ENCODE measurements at regions not wholly inside any gene's neighbourhood (a gene's known extent, or its start where the extent isn't known, plus 50 kb on each side); places are given as distances from the start of the nearest gene placed in this dataset.

- no peak for DNase-seq (ENCODE audit: low spot score)
- no peak for ATAC-seq
- intact Hi-C loops (cut with DNase I) = no loop called here
Observed at GRCh38 chr18:24937639-24938275, 414.2 kb downstream of the ZNF521 start.

- ATAC-seq = no peak
- no peak for DNase-seq (ENCODE audit: low spot score)
- intact Hi-C loops (cut with DNase I) = no loop called here
Observed at GRCh38 chr18:24940416-24940815, 411.6 kb downstream of the ZNF521 start.

GRCh38 chr18:24941174-24941951 is 410.6 kb downstream of the ZNF521 start:
- ATAC-seq (no peak), DNase-seq (ENCODE audit: low spot score) (no peak)
- intact Hi-C loops (cut with DNase I) = no loop called here

- intact Hi-C loops (cut with DNase I) = no loop called here
- no peak for ATAC-seq
- no peak for DNase-seq (ENCODE audit: low spot score)
Observed at GRCh38 chr18:24942144-24942543, 409.8 kb downstream of the ZNF521 start.

- DNase-seq (ENCODE audit: low spot score) = no peak
- ATAC-seq = peak; percentile 91
- intact Hi-C loops (cut with DNase I) = no loop called here
Observed at GRCh38 chr18:24947521-24948305, 404.3 kb downstream of the ZNF521 start.

GRCh38 chr18:24949908-24950307 is 402.1 kb downstream of the ZNF521 start:
- DNase-seq (ENCODE audit: low spot score) (no peak), ATAC-seq (no peak)
- intact Hi-C loops (cut with DNase I) = no loop called here

GRCh38 chr18:24954341-24954740 is 397.6 kb downstream of the ZNF521 start:
- intact Hi-C loops (cut with DNase I) = no loop called here
- DNase-seq (ENCODE audit: low spot score) (no peak), ATAC-seq (no peak)

- intact Hi-C loops (cut with DNase I) = no loop called here
- ATAC-seq (no peak), DNase-seq (ENCODE audit: low spot score) (no peak)
Observed at GRCh38 chr18:24958001-24958400, 394.0 kb downstream of the ZNF521 start.

GRCh38 chr18:24959051-24959476 is 392.9 kb downstream of the ZNF521 start:
- DNase-seq (ENCODE audit: low spot score) (no peak), ATAC-seq (peak; percentile 28)
- intact Hi-C loops (cut with DNase I) = no loop called here

- DNase-seq (ENCODE audit: low spot score) = no peak
- no peak for ATAC-seq
- intact Hi-C loops (cut with DNase I) = no loop called here
Observed at GRCh38 chr18:24964216-24964615, 387.8 kb downstream of the ZNF521 start.

- intact Hi-C loops (cut with DNase I) = no loop called here
- DNase-seq (ENCODE audit: low spot score) (no peak), ATAC-seq (no peak)
Observed at GRCh38 chr18:24968238-24968775, 383.7 kb downstream of the ZNF521 start.

GRCh38 chr18:24972577-24972976 is 379.4 kb downstream of the ZNF521 start:
- DNase-seq (ENCODE audit: low spot score) (no peak), ATAC-seq (no peak)
- intact Hi-C loops (cut with DNase I) = no loop called here

GRCh38 chr18:24974431-24974830 is 377.5 kb downstream of the ZNF521 start:
- intact Hi-C loops (cut with DNase I) = no loop called here
- DNase-seq (ENCODE audit: low spot score) = no peak
- no peak for ATAC-seq

- no peak for DNase-seq (ENCODE audit: low spot score)
- intact Hi-C loops (cut with DNase I) = no loop called here
- no peak for ATAC-seq
Observed at GRCh38 chr18:24975496-24976372, 376.2 kb downstream of the ZNF521 start.

- DNase-seq (ENCODE audit: low spot score) = no peak
Observed at GRCh38 chr18:24976502-24976901, 375.5 kb downstream of the ZNF521 start.

GRCh38 chr18:24979235-24979634 is 372.7 kb downstream of the ZNF521 start:
- intact Hi-C loops (cut with DNase I) = no loop called here
- DNase-seq (ENCODE audit: low spot score) (no peak), ATAC-seq (no peak)

More at GRCh38 chr18:24976502-24976901, 375.5 kb downstream of the ZNF521 start:
- ATAC-seq = no peak
- intact Hi-C loops (cut with DNase I) = no loop called here

GRCh38 chr18:24982831-24983230 is 369.1 kb downstream of the ZNF521 start:
- DNase-seq (ENCODE audit: low spot score) (no peak), ATAC-seq (no peak)
- intact Hi-C loops (cut with DNase I) = no loop called here

- intact Hi-C loops (cut with DNase I) = no loop called here
- no peak for DNase-seq (ENCODE audit: low spot score)
Observed at GRCh38 chr18:24983566-24984139, 368.3 kb downstream of the ZNF521 start.

More at GRCh38 chr18:24983566-24984139, 368.3 kb downstream of the ZNF521 start:
- ATAC-seq = no peak

Data from sciatic nerve (tissue), 2 donors.